ENCODE measurements at regions not wholly inside any gene's neighbourhood (a gene's known extent, or its start where the extent isn't known, plus 50 kb on each side); places are given as distances from the start of the nearest gene placed in this dataset.

DNA sequence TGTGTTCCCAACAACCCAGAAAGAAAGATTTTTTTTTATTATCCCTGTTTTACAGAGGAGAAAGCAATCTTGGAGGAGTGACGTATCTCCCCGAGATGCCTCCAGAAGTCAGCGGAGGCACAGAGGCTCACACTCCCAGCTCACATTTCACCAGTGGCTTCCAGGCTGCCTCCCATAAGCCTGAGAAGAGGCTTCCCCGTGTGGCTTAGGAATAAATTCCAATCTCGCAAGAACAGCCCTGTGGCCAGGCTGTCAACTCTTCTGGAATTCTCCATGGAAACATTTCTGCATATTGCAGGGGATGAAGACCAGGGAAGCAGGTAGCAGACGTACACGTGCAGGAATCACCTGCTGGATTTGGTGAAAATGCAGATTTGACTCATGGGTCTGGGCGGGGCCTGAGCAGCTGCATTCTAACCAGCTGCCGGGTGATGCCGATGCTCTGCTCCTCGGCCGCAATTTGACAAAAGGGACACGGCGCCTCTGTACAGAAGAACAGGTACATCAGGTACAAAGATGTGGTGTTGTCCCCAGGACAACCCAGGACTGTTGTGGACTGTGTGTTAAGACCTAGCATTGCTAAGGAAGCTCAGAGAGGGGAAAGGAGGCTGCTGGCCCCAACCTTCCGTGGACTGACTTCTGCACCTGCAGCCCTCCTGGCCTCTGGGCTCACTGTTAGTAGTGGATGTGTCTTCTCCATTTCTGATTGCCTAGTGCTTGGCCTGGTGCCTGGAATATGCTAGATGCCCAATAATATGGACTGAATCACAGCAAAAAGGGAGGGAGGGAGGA lies 114.2 kb upstream of the ID2 start:
- DNase-seq (ENCODE audit: low read depth in 2 of 2, low spot score in 1 of 2), result no peak

DNA sequence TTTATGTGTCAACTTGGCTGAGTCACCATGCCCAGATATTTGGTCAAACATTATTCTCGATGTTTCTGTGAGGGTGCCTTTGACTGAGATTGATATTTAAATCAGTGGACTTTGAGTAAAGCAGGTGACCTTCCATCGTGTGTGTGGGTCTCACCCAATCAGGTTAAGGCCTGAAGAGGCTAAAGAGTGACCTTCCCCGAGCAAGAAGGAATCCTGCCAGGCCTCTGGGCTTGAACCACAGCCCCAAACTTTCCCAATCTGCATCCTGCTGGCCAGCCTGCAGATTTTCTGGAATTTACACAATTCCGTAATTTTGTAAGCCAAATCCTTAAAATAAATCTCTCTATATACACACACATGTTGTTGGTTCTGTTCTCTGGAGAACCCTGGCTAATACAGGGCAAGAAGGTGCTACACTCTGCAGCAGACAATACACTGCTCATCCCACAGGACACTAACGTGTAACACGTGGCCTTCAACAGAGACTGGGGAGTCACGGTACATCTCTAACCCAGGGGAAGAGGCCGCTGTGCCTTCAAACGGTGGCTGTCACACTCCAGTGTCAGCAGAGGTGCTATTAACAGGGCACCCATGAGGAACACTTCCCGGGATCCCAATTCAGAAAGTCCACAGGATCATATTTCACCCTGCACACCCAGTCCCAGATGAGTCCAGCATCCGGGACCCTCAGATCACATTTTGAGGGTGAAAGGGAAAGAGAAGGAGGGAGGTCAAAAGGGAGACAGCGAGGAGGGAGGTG lies 113.1 kb upstream of the ID2 start:
- DNase-seq (ENCODE audit: low read depth in 2 of 2, low spot score in 1 of 2), result no peak

DNA sequence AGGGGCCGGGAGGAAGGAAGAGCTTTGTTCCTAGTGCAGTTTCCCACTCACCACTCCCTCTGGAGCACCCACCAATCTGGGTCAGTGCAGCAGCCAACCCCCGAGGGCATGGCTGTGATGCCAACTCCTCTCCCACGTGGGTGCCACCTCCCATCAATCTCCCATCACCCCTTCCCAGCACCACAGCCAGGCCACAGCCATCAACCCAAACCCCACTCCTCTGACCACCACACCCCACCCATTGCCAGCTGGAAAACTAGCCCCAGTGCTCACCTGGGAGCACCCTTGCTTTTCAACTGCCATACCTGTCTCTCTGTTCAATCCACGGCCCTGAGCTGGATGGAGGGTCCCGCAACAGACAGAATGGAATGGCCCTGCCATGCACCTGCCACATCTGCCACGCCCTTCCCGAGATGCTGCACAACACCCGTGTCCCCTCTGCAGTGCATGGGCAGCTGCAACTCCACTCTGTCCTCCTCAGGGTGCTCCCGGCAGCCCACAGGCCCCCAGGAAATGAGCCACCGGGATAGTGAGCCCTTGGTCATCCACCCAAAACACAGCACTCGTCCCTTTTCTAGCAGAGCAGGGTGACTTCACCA lies 112.4 kb upstream of the ID2 start:
- DNase-seq (ENCODE audit: low read depth in 2 of 2, low spot score in 1 of 2), result no peak

DNA sequence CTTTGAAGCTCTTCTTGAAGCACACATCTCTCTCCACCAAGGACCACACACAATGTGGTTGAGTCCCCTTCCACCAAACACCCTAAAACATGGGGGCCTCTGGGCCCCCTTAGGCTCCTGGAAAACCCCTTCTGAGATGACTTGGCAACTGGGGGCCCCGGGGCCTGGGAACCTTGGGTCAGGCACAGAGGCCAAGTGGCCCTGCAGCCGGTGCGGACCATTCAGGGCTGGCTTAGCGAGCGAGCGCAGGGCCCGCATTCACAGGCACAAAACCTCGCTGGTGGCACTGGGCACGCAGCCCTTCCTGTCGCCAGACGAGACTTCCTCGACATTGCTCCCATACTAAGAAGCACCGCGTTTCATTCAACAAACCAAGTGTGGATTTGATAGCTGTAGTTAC lies 111.2 kb upstream of the ID2 start:
- no peak for DNase-seq (ENCODE audit: low read depth in 2 of 2, low spot score in 1 of 2)

DNA sequence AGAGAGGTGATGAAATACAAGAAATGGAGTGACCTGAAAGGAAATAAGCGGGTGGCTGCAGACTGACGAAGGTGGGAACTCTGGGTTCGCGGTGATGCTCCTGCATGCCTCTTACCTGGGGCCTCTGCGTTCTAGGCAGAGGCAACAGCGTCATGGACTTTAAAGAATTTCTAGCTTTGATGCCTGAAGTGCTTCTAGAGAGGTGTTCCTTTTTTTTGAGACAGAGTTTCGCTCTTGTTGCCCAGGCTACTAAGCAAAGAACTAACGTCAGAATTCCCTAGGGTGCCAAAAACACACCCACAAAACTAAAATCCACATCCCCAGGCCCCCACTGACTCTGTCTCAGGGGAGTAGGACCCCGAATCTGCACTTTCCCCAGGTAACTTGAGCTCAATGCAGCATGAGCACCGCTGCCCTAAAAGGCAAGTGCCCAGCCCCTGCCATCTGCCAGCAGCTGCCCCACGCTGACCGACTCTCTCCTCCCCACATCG lies 110.5 kb upstream of the ID2 start:
- no peak for DNase-seq (ENCODE audit: low read depth in 2 of 2, low spot score in 1 of 2)

DNA sequence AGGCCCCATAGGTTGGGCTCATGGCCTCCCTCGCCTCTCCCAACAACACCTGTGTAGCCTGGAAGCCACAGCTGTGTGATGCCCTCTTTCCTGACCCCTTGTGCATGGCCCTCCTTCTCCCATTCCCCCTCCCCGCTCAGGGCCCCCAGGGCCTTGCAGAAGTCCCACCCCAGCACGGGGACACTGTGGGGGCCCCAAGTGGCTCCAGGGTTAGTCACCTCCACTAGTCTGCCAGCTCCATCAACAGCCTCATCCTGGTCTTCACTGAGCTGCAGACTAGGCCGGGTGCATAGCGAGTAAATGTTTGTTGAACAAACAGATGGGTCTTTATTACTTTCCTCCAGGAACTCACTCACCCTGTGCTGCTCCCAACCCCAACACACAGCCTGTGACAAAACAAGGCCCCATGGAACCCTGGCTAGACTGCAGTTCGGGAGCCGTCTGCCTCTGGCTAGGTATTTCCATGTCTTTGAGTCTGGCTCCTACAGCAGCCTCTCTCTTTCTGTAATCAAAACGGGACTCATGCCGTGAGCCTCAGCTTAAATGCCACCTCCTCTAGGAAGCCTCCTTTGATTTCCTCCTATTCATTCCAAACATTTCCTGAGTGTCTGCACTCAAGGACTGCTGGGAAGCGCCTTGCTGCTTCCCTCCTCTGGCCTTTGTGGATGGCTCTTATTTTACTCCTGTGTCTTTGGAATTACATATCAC lies 109.9 kb upstream of the ID2 start:
- no peak for DNase-seq (ENCODE audit: low read depth in 2 of 2, low spot score in 1 of 2)

DNA sequence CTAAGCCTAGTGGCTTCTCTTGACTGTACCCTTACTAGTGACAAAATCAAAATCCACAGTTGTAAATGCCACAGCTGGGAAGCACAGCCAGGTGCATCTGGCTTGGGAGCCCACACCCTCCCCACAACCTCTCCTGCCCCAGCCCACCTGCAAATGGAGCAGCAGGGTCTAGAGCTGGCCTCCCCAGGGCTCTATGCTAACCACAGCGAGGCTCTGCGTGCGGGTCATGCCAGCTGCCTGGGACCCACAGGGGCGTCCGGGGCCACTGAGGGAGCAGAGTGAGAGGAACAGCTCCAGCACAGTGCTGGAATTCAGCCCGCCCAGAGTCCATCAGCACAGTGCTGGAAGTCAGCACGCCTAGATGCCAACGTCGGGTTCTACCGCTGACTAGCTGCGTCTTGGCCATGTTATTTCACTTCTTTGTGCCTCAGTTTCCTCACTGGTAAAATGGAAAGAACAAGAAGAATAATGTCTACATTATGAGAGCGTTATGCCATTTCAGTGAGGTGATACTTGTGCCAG lies 109.1 kb upstream of the ID2 start:
- no peak for DNase-seq (ENCODE audit: low read depth in 2 of 2, low spot score in 1 of 2)

DNA sequence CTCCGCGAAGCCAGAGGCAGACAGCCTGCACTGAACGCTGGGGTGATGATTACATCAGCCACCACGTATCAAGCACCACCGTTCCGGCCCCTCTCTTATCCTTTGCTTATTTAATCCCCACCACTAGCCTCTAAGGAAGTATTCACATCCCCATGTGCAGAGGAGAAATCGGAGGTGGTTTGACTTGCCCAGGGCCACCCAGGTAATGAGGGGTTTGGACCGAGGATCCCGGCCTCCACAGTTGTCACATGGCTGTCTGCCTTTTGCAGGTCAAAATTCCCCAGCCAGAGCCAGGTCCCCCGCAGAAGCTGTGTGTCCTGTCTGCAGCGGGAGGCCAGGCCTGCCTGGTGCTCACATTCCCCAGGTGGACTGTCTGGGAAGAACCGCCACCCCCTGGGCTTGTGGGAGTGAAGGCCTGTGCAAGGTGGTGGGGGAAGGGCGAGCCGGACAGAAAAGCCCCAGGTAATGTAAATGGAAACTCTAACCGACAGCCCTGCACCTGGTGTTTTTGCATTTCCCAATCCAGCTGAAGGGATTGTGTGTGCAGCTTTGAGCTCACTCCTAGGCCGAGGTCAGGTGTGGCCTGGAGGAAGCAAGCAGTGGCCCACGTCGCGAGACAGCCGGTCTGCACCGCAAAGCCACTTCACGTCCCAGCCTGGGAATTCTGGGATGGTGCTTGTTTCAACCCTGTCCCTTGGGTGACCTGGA lies 108.5 kb upstream of the ID2 start:
- DNase-seq (ENCODE audit: low read depth in 2 of 2, low spot score in 1 of 2), result no peak

DNA sequence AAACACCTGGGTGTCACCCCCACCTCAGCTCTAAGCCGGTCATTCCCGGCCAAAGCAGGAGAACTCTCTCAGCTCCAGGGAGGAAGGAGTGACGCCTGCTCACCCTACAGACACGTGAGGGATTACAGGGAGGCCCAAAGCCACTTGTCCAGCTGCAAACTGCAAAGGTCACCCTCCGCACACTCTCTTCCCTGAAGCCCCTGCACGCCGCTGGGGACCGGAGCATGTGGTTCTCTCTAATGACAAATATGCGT lies 108.0 kb upstream of the ID2 start:
- no peak for DNase-seq (ENCODE audit: low read depth in 2 of 2, low spot score in 1 of 2)

DNA sequence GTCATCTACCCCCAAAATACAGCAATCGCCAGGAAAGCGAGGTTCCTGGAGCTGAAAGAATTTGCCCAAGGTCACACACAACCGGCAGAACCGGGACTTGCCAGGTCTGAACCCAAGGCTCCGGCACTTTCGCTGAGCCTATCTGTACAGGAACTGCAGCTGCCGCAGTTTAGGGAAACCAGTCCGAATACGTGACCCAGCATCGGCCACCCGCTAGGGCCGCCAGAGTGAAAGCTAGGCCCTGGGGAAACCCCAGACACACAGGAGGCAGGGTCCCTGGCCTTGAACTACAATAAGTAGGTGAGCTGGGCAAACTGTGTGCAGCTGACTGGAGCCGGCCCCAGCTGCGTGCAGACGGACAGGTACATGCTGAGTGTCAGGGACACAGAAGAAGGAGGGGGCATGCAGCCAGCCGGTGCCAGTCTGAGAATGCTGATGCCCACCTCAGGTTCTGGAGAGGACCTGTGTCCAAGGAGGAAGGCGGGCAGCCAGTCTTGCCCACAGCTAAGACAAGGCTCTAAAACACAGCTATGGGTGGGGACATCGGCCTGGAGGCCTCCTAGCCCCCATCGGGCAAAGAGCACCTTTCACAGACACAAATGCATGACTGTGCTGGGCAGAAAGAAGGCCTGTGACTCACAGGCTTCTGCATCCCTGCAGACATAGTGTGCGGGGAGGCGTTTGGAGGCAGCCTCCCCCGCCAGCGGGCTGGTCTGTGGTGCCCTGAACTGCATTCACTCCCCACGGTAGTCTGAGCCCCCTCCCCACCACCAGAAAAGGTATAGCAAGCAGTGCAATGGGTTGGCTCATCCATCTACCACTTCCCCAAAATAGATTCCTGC lies 107.4 kb upstream of the ID2 start:
- no peak for DNase-seq (ENCODE audit: low read depth in 2 of 2, low spot score in 1 of 2)

DNA sequence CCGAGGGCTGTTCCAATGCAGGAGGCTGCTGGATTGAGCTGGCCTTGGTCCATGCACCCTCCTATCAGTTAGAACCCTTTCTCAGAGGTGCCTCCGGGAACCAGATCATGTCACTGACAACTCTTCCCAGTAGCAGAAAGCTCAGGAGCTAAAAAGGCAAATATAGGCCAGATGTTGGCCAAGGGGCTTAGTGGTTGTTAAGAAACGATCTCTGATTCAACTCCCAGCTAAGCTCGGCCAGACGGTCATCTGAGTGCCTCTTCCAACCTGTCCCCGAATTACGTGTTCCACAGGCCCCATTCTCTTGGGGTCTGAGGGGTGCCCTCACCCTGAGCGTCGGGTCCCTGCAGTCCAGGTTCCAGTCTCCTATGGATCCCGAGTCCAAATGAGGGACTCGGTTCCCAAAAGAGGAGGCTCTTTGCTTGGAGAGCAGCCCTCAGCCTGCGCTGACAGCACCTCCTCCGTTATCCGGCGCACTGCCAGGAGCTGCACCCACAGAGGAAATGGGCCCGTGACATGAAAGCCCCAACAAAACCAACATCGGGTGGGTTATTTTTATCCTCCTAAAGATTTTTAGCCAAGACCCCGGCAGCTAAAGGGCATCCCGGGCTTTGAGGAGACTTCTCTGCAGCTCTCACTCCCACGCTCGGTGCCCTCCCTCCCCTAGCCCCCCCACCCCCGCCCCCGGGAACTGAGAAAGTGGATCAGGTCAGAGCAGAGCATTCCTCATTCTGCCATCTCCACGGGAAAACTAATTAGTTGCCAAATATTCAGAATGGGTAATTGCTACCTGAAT lies 106.6 kb upstream of the ID2 start:
- peak in 1 of 2 donors; percentile 34 for DNase-seq (ENCODE audit: low read depth in 2 of 2, low spot score in 1 of 2)

DNA sequence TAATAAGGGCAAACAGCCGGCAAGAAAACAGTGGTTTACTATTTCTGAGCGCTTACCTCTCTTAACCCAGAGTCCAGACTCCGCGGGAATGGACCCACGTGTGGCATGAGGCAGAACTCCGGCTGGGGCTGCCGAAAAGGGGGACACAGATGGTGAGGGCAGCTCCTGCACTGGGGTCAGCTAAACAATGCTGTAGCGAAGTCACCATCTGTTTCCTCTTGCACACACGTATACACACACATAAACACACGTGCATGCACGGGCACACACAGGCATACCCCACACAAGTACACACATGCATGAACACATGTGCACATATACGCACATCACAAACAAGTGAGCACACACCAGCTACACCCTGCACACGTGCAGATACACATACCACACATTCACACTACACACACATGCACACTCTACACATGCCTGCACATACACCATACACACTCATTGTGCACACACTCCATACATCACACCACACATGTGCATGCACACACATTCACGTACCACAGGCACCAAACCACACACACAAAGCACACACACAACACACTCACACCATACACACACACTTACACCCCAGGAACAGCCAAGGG lies 105.9 kb upstream of the ID2 start:
- DNase-seq (ENCODE audit: low read depth in 2 of 2, low spot score in 1 of 2), result no peak

DNA sequence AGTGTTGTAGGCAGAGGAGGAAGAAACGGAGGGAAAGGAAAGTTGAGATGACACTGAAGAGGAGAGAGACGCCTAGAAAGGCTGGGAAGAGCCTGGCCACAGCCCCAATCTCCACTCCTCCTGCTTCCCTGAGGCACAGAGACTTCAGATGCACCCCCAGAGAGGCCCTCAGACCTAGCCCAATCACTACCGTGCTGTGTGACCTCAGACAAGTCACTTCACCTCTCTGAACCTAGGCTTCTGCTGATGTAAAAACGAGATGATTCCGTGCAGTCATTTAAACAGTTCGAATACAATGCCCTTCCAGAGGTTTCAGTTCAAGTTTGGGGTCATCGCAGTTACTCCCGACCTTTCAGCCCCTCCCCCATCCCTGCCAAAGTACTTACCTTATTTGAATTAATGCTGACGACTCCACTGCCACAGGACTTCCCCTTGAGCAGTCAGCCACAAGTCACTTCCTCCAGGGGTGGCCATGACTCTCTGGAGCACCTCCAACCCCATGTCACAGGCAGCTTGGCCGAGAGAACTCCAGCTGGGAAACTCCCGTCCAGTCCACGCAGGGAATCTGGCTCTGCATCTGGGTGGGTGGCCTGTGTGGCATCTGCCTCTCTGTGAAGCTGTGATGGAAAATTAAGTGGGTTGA lies 105.2 kb upstream of the ID2 start:
- no peak for DNase-seq (ENCODE audit: low read depth in 2 of 2, low spot score in 1 of 2)

DNA sequence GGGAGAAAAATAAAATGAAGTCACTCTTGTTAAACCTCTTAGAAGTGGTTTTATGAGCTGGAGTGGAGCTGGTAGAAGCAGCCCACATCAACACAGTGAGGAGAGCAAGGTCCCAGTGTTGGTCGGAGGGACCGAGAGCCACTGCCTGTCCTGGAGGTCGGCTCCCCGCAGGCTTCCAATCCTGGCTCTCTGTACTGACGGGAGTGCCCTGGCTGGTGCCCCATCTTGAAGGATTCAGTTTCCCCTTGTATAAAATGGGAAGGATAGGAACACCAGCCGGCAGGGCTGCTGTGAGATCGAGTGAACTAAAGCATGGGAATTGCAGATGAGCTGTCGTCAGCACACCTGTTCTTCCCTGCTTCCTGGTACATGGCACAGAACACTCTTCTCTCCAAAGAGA lies 104.3 kb upstream of the ID2 start:
- no peak for DNase-seq (ENCODE audit: low read depth in 2 of 2, low spot score in 1 of 2)

DNA sequence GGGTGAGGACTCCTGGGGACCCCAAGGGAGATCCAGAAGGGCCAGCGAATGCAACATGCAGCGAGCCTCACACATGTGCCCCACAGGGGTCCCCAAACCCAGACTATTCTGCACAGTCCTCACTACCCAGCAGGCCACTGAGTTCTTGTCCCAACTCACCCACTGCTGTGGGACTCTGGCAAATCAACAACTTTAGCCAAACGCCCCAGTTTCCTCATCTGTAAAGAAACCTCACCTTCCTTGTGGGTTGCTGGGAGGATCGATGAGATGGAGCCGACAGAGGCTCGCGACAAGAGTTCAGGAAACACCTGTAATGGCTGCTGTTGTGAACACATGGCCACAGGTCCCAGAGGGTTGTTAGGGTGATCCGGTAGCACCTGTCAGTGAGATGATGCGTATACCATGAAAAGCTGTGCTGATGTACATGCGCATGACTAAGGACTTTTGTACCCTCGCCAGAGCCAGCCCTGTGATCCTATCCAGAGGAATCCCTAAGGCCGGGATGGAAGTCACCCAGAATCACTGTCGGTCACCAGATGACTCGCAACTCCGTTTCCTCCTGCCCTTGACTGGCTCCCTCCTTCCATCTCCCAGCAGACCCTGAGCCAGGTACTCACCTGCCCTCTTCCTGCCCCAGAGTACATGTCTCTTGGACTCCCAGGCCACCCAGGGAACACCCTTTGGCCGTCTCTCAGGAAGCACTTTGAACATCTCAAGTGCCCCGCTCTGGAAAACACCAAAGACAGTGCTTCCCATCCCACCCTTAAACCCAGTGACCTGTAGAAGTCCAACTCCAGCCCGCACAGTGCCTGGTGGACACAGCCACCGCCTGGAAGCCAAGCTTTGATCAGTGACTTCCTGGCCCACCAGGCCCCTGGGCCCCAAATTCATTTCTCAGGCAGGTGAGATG lies 103.3 kb upstream of the ID2 start:
- DNase-seq (ENCODE audit: low read depth in 2 of 2, low spot score in 1 of 2), result no peak

DNA sequence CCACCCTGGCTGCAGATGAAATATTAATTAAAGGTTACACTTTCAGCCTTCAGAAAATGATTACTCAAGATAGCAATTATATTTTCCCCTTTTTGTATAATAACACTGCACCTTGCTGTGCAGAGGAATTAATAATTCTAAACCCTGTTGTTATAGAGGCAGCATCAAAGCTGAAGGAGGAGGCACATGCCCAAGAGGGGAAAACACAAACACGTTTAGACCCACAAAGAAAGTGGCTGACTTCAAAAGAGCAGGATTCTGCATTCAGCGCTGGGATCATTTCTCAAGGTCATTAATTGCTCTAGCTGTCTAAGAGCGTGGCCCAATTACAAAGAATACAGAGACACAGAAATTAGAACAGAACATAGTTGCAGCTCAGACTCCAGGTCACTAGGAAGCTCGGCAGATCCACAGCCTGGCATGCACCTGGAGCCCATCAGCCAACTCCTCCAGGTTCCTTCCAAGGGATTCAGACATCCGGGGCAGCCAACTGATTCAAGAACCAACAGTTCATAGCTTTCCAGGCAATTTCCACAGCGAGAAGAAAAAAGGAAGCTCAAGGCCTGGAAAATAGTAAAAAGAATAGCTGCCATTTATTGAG lies 102.3 kb upstream of the ID2 start:
- DNase-seq (ENCODE audit: low read depth in 2 of 2, low spot score in 1 of 2), result no peak
